ENCODE measurements at regions not wholly inside any gene's neighbourhood (a gene's known extent, or its start where the extent isn't known, plus 50 kb on each side); places are given as distances from the start of the nearest gene placed in this dataset.

GRCh38 chr7:32406386-32406785 is 83.8 kb downstream of the LSM5 start:
- TF ChIP-seq, protein P1, sequence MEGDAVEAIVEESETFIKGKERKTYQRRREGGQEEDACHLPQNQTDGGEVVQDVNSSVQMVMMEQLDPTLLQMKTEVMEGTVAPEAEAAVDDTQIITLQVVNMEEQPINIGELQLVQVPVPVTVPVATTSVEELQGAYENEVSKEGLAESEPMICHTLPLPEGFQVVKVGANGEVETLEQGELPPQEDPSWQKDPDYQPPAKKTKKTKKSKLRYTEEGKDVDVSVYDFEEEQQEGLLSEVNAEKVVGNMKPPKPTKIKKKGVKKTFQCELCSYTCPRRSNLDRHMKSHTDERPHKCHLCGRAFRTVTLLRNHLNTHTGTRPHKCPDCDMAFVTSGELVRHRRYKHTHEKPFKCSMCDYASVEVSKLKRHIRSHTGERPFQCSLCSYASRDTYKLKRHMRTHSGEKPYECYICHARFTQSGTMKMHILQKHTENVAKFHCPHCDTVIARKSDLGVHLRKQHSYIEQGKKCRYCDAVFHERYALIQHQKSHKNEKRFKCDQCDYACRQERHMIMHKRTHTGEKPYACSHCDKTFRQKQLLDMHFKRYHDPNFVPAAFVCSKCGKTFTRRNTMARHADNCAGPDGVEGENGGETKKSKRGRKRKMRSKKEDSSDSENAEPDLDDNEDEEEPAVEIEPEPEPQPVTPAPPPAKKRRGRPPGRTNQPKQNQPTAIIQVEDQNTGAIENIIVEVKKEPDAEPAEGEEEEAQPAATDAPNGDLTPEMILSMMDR (conservative IDR thresholded peaks at IDR 0.05; ENCODE audit: low read depth, low read length), result no peak
- no peak overlapping the region for H3K4me3 ChIP-seq (ENCODE audit: low read depth, low read length)
- DNase-seq (ENCODE audit: low read depth), result no peak

DNA sequence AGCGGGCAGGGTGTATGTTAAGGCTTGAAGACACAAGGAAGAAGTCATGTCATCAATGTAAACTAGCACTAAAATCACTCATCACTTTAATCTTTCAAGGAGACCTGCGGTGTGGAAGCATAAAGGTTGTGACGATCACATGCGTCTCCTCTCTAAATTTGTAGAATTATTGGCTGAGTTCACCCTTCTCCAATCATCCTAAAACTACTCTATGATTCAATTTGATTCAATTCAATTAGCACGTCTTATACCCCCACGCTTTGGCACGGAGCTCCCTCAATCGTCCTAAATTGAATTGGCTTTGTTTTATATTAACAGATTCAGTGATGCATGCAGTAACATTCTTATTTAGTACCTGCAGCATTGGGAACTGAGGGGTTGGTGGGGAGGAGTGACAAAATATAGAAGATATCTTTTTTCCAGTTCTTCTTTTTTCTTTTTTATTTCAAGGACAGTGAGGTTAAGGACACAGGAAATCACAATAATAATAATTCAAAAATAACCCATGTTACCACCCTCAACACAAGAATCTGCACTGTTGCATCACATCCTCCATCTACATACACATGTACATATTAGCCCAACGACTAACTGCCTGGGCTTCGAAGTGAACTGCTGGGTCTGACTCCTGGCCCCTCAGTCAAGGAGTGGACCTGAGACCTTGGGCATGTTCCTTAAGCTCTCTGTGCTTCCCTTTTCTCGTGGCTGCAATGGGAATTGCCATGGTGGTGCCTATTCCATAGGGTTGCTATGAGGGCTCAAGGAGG is 86.5 kb downstream of the LSM5 start:
- TF ChIP-seq, protein P1 (conservative IDR thresholded peaks at IDR 0.05; ENCODE audit: low read depth, low read length), result no peak
- H3K4me3 ChIP-seq (ENCODE audit: low read depth, low read length), result no peak overlapping the region
- no peak for DNase-seq (ENCODE audit: low read depth)

- no peak overlapping the region for H3K4me3 ChIP-seq (ENCODE audit: low read depth, low read length)
- no peak for DNase-seq (ENCODE audit: low read depth)
- TF ChIP-seq, protein P1 (conservative IDR thresholded peaks at IDR 0.05; ENCODE audit: low read depth, low read length), result no peak
Observed at GRCh38 chr7:32400676-32401075, 89.5 kb downstream of the LSM5 start.

DNA sequence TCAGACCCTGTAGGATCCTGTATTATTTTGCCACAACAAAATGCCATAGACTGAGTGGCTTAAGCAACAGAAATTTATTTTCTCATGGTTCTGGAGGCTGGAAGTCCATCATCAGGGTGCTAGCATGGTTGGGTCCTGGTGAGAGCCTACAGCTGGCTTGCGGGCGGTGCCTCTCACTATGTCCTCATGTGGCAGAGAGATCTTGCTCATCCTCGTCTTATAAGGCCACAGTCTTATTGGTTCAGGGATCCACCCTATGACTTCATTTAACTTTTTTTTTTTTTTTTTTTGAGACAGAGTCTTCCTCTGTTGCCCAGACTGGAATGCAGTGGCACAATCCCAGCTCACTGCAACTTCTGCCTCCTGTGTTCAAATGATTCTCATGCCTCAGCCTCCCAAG is 90.9 kb downstream of the LSM5 start:
- TF ChIP-seq, protein P1 (conservative IDR thresholded peaks at IDR 0.05; ENCODE audit: low read depth, low read length), result no peak
- no peak for DNase-seq (ENCODE audit: low read depth)
- no peak overlapping the region for H3K4me3 ChIP-seq (ENCODE audit: low read depth, low read length)

DNA sequence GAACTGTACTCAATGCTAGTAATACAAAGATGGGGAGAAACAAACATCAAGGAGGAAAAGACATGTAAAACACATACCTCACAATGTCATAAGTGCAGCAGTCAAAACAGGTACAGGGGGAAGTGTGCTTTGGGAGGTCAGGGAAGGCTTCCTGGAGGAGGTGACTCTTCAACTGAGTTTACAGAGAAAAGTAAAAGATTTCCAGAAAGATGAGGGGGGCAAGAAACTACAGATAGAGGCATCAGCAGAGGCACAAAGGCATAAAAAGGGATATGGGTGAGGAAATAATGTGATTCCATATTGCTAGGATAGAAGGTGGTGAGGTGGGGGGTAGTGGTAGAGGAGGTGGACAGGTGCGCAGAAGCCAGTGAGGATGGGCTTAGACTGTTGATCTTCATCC is 95.0 kb downstream of the LSM5 start:
- no peak overlapping the region for H3K4me3 ChIP-seq (ENCODE audit: low read depth, low read length)
- TF ChIP-seq, protein P1 (conservative IDR thresholded peaks at IDR 0.05; ENCODE audit: low read depth, low read length), result no peak
- no peak for DNase-seq (ENCODE audit: low read depth)

GRCh38 chr7:32393861-32394260 is 96.3 kb downstream of the LSM5 start:
- no peak overlapping the region for H3K4me3 ChIP-seq (ENCODE audit: low read depth, low read length)
- no peak for DNase-seq (ENCODE audit: low read depth)
- TF ChIP-seq, protein P1 (conservative IDR thresholded peaks at IDR 0.05; ENCODE audit: low read depth, low read length), result no peak

DNA sequence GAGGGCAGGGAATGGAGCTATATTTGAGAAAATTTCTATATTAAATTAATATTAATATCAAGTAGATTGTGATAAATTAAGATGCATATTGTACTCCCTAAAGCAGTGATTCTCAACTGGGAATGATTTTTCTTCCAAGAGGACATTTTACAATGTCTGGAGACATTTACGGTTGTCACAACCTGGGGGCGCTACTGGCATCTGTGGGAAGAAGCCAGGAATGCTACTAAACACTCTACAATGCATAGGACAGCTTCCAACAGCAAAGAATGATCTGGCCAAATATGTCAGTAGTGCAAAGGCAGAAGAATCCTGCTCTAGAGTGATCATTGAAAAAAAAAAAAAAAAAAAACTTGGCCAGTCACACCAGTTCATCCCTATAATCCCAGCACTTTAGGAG is 100.0 kb downstream of the LSM5 start:
- no peak for DNase-seq (ENCODE audit: low read depth)
- TF ChIP-seq, protein P1 (conservative IDR thresholded peaks at IDR 0.05; ENCODE audit: low read depth, low read length), result no peak
- H3K4me3 ChIP-seq (ENCODE audit: low read depth, low read length), result no peak overlapping the region
